H1 (cell line): ENCODE measurements at regions not wholly inside any gene's neighbourhood (a gene's known extent, or its start where the extent isn't known, plus 50 kb on each side); places are given as distances from the start of the nearest gene placed in this dataset.

ENCODE experiments used
- CTBP2 ChIP-seq: IDR thresholded peaks from 2 replicates; pipeline ENCODE4 v1.7.0; 2011; ENCODE audit warnings: borderline replicate concordance, mild to moderate bottlenecking, moderate library complexity, mixed read lengths, low read length; ENCODE audit not compliant: insufficient read depth, insufficient read length
- TF ChIP-seq, protein P1 (sequence below): IDR thresholded peaks from 2 replicates; pipeline ENCODE4 v1.6.1; 2012; ENCODE audit warnings: low read length, inconsistent platforms

GRCh38 chr22:48602805-48603518 lies 1224.7 kb downstream of the BRD1 start (continued):
- TF ChIP-seq, protein P1, sequence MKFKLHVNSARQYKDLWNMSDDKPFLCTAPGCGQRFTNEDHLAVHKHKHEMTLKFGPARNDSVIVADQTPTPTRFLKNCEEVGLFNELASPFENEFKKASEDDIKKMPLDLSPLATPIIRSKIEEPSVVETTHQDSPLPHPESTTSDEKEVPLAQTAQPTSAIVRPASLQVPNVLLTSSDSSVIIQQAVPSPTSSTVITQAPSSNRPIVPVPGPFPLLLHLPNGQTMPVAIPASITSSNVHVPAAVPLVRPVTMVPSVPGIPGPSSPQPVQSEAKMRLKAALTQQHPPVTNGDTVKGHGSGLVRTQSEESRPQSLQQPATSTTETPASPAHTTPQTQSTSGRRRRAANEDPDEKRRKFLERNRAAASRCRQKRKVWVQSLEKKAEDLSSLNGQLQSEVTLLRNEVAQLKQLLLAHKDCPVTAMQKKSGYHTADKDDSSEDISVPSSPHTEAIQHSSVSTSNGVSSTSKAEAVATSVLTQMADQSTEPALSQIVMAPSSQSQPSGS = no peak
- no peak for TF ChIP-seq CTBP2
